GM23248 (cell line): ENCODE measurements at regions not wholly inside any gene's neighbourhood (a gene's known extent, or its start where the extent isn't known, plus 50 kb on each side); places are given as distances from the start of the nearest gene placed in this dataset.
A peak's percentile ranks its signal among the peaks of the same experiment; 100 is the strongest.

ENCODE experiments used
- DNase-seq: peaks from one replicate; pipeline ENCODE4 v3.0.0-alpha.2; 2015
- H2AFZ ChIP-seq: fragments of 200-600 bp; sonication (generic); 2 replicates; pipeline ENCODE4 v1.6.1; 2016; ENCODE audit warnings: antibody characterized with exemption
- H3F3A ChIP-seq: fragments of 200-600 bp; sonication (generic); 2 replicates; pipeline ENCODE4 v1.6.1; 2016; ENCODE audit warnings: mild to moderate bottlenecking, antibody characterized with exemption, mixed run types; ENCODE audit not compliant: insufficient read depth
- H3K27ac ChIP-seq: fragments of 200-600 bp; sonication (generic); 2 replicates; pipeline ENCODE4 v1.5.1; 2016; ENCODE audit warnings: mild to moderate bottlenecking
- H3K27me3 ChIP-seq: fragments of 200-600 bp; sonication (generic); replicated peaks from 2 replicates; pipeline ENCODE4 v1.6.1; 2016; ENCODE audit warnings: mild to moderate bottlenecking; ENCODE audit not compliant: insufficient read depth
- H3K36me3 ChIP-seq: fragments of 200-600 bp; sonication (generic); 2 replicates; pipeline ENCODE4 v1.6.1; 2016; ENCODE audit warnings: low read depth, mild to moderate bottlenecking
- H3K4me1 ChIP-seq: fragments of 200-600 bp; sonication (generic); 2 replicates; pipeline ENCODE4 v1.6.1; 2016; ENCODE audit warnings: mild to moderate bottlenecking; ENCODE audit not compliant: insufficient read depth
- H3K4me2 ChIP-seq: fragments of 200-600 bp; sonication (generic); one replicate; pipeline ENCODE4 v1.6.1; 2016; ENCODE audit warnings: mild to moderate bottlenecking; ENCODE audit not compliant: unreplicated experiment
- H3K4me3 ChIP-seq: fragments of 200-600 bp; sonication (generic); 2 replicates; pipeline ENCODE4 v1.5.1; 2016; ENCODE audit warnings: mild to moderate bottlenecking
- H3K79me2 ChIP-seq: fragments of 200-600 bp; sonication (generic); 2 replicates; pipeline ENCODE4 v1.6.1; 2016; ENCODE audit warnings: mild to moderate bottlenecking; ENCODE audit not compliant: insufficient read depth
- H3K9ac ChIP-seq: fragments of 200-600 bp; sonication (generic); 2 replicates; pipeline ENCODE4 v1.6.1; 2016; ENCODE audit warnings: mild to moderate bottlenecking
- H3K9me2 ChIP-seq: fragments of 200-600 bp; sonication (generic); 2 replicates; pipeline ENCODE4 v1.6.1; 2016; ENCODE audit warnings: mixed run types, mild to moderate bottlenecking, moderate library complexity; ENCODE audit not compliant: insufficient read depth
- H3K9me3 ChIP-seq: fragments of 200-600 bp; sonication (generic); one replicate; pipeline ENCODE4 v1.6.1; 2017; ENCODE audit warnings: low read depth
- H4K20me1 ChIP-seq: fragments of 200-600 bp; sonication (generic); 2 replicates; pipeline ENCODE4 v1.6.0; 2016; ENCODE audit not compliant: insufficient read depth
- EZH2 ChIP-seq: fragments of 200-600 bp; sonication (generic); IDR thresholded peaks from 2 replicates; pipeline ENCODE4 v1.6.1; 2018; ENCODE audit warnings: antibody characterized with exemption, mild to moderate bottlenecking; ENCODE audit not compliant: insufficient read depth, poor library complexity, severe bottlenecking
- EZH2phosphoT487 ChIP-seq: fragments of 200-600 bp; sonication (generic); IDR thresholded peaks from 2 replicates; pipeline ENCODE4 v1.6.1; 2018; ENCODE audit warnings: antibody characterized with exemption, moderate library complexity, mild to moderate bottlenecking, low read depth; ENCODE audit not compliant: insufficient read depth
- WGBS, 2 experiments: methylation state at CpG; one replicate each; pipeline ENCODE4 v1.1.6; 2015 to 2017; ENCODE audit warnings: low lambda C conversion rate in 2 of 2, low coverage in 1 of 2; ENCODE audit errors: missing lambda C conversion rate in 2 of 2; 5-methylcytosine and 5-hydroxymethylcytosine counted together
- in situ Hi-C: fragments of 300-500 bp; cut with MboI; formaldehyde crosslinking; loops from 2 replicates; pipeline ENCODE4 v1.15.0; 2020

DNA sequence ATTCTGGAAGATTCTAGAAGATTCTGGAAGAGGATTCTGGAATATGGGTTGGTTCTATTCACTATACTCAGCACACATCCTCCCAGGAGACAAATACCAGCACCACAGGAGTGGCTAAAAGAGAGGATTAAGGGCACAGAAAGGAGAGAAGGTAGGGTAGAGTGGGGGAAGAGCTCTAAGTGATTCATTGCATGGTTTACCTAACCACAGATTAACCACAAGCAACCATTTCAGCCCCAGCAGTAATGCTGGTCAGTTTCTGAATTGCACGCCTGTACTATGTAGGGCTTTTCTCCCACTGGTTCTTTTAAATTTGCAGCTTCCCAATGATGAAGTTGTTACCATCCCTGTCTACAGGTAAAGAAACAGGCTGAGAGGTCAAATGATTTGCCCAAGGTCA is 192.7 kb upstream of the PMEPA1 start:
- no peak overlapping the region for H3K27ac ChIP-seq

GRCh38 chr20:57901526-57901925 is 191.7 kb upstream of the PMEPA1 start:
- no peak overlapping the region for H3K27ac ChIP-seq
- H3K4me3 ChIP-seq = no peak overlapping the region
- in situ Hi-C loops = no loop called here
- TF ChIP-seq EZH2phosphoT487 (no peak), EZH2 (no peak)
- no peaks in the 10 kb centered on the region for H3K79me2 ChIP-seq
- no peak overlapping the region for H3K4me2 ChIP-seq
- no peaks in the 10 kb centered on the region for H3K9me2 ChIP-seq
- no peaks in the 10 kb centered on the region for H4K20me1 ChIP-seq
- H3K36me3 ChIP-seq = no peaks in the 10 kb centered on the region
- H3F3A ChIP-seq = no peaks in the 10 kb centered on the region
- no peak overlapping the region for H2AFZ ChIP-seq
- H3K27me3 ChIP-seq = peaks cover 16% of the 10 kb centered on the region; the same call in 1 of the 2 replicates
- no peak for DNase-seq
- no peak overlapping the region for H3K9ac ChIP-seq
- WGBS, 2 experiments = 93 to 94% methylated on average over 4 of the region's 4 CpGs
- H3K4me1 ChIP-seq = peaks cover 11% of the 10 kb centered on the region
- no peaks in the 10 kb centered on the region for H3K9me3 ChIP-seq

More for the DNA sequence above, 192.7 kb upstream of the PMEPA1 start:
- in situ Hi-C loops = no loop called here
- H2AFZ ChIP-seq = no peak overlapping the region
- H3F3A ChIP-seq = no peaks in the 10 kb centered on the region
- no peaks in the 10 kb centered on the region for H3K9me2 ChIP-seq
- H3K36me3 ChIP-seq = no peaks in the 10 kb centered on the region
- H3K9me3 ChIP-seq = no peaks in the 10 kb centered on the region
- TF ChIP-seq EZH2phosphoT487 (no peak), EZH2 (no peak)
- H3K4me2 ChIP-seq = peak overlapping the region; percentile 46
- no peaks in the 10 kb centered on the region for H3K79me2 ChIP-seq
- no peak overlapping the region for H3K9ac ChIP-seq
- peaks cover 11% of the 10 kb centered on the region for H3K4me1 ChIP-seq
- peak; percentile 85 for DNase-seq
- no peak overlapping the region for H3K4me3 ChIP-seq
- no peaks in the 10 kb centered on the region for H4K20me1 ChIP-seq
- H3K27me3 ChIP-seq = peaks cover 16% of the 10 kb centered on the region; the same call in 1 of the 2 replicates
- 9 to 23% methylated on average over 1 of the region's 1 CpG for WGBS, 2 experiments

DNA sequence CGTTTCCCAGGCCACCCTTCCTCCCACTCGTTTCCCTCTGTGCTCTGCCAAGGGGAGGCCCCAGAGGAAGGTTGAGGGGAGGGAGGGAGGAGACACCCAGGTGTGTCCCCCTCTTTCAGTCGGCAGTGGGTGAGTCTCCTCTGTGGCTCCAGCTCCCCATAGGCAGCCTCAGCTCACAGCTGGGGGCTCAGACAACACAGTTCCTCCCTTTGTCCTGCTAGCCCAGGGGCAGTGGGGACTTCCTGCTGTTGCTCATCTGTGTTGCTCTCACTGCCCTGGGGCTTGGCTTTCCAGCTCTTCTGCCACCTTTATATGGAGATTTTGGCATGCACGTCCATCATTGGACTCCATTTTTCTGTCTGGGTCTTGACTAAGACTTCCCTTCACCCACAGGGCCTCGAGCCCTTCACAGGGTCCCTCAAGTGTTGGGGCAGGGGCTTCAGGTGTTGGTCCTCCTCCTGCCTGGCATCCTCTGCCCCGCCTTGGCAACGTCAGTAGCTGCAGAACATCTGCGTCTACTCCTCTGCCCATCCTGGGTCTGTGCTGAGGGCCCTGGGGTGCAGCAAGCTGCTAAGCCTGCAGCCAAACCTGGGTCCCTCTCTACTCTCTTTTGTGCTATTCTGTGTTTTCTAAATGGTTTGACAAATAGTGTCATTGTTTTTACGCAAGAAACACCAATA is 190.6 kb upstream of the PMEPA1 start:
- no peak overlapping the region for H3K9ac ChIP-seq
- H2AFZ ChIP-seq = no peak overlapping the region
- H3F3A ChIP-seq = no peaks in the 10 kb centered on the region
- no peak for TF ChIP-seq EZH2phosphoT487
- TF ChIP-seq EZH2 = no peak
- H3K4me3 ChIP-seq = no peak overlapping the region
- in situ Hi-C loops = no loop called here
- H3K27ac ChIP-seq = no peak overlapping the region
- no peak overlapping the region for H3K4me2 ChIP-seq
- H3K27me3 ChIP-seq = peaks cover 13% of the 10 kb centered on the region
- no peaks in the 10 kb centered on the region for H3K79me2 ChIP-seq
- H3K9me2 ChIP-seq = no peaks in the 10 kb centered on the region
- DNase-seq = no peak
- no peaks in the 10 kb centered on the region for H3K36me3 ChIP-seq
- peaks cover 11% of the 10 kb centered on the region for H3K4me1 ChIP-seq
- 81 to 91% methylated on average over 8 to 9 of the region's 9 CpGs for WGBS, 2 experiments
- no peaks in the 10 kb centered on the region for H4K20me1 ChIP-seq
- H3K9me3 ChIP-seq = no peaks in the 10 kb centered on the region

GRCh38 chr20:57899554-57899953 is 189.7 kb upstream of the PMEPA1 start:
- no peaks in the 10 kb centered on the region for H3K36me3 ChIP-seq
- no peak overlapping the region for H3K4me2 ChIP-seq
- peaks cover 5% of the 10 kb centered on the region for H3K27me3 ChIP-seq
- no peaks in the 10 kb centered on the region for H4K20me1 ChIP-seq
- H3K9me3 ChIP-seq = no peaks in the 10 kb centered on the region
- H3K4me1 ChIP-seq = peaks cover 11% of the 10 kb centered on the region
- H3K9me2 ChIP-seq = no peaks in the 10 kb centered on the region
- in situ Hi-C loops = no loop called here
- no peak for TF ChIP-seq EZH2
- TF ChIP-seq EZH2phosphoT487 = no peak
- H2AFZ ChIP-seq = no peak overlapping the region
- H3F3A ChIP-seq = no peaks in the 10 kb centered on the region
- no peak overlapping the region for H3K4me3 ChIP-seq
- DNase-seq = no peak
- H3K79me2 ChIP-seq = no peaks in the 10 kb centered on the region
- WGBS, 2 experiments = 79 to 81% methylated on average over 7 of the region's 7 CpGs
- no peak overlapping the region for H3K27ac ChIP-seq
- H3K9ac ChIP-seq = no peak overlapping the region

DNA sequence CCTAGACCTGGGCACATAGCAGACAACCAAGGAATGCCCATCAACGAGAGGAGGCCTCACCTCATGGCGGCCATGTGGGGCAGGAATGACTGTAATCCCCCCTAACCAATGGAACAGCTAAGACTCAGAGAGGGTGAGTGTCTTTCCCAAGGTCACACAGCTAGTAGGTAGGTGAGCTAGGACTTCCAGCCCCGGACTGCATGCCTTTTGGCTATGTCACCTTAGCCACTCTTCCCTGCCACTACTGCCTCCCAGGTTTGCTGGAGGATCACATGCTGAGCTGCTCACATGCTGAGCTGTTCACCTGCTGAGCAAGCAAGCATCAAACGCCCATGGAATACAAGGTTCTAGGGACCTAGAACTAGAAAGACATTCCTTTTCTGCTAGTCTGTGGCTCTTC is 188.5 kb upstream of the PMEPA1 start:
- Histone ChIP-seq H3K4me2 (no peak overlapping the region), H3K9me3 (no peaks in the 10 kb centered on the region), H3K79me2 (no peaks in the 10 kb centered on the region), H3F3A (no peaks in the 10 kb centered on the region), H3K4me3 (no peak overlapping the region), H3K9me2 (no peaks in the 10 kb centered on the region), H3K36me3 (no peaks in the 10 kb centered on the region), H3K27ac (no peak overlapping the region), H3K4me1 (peaks cover 11% of the 10 kb centered on the region), H2AFZ (no peak overlapping the region), H4K20me1 (no peaks in the 10 kb centered on the region), H3K27me3 (peaks cover 6% of the 10 kb centered on the region), H3K9ac (no peak overlapping the region)
- TF ChIP-seq EZH2phosphoT487 (no peak), EZH2 (no peak)
- no peak for DNase-seq
- in situ Hi-C loops = no loop called here
- WGBS, 2 experiments = 86 to 96% methylated on average over 4 of the region's 4 CpGs
